OCI-LY1 (cell line): ENCODE measurements at regions not wholly inside any gene's neighbourhood (a gene's known extent, or its start where the extent isn't known, plus 50 kb on each side); places are given as distances from the start of the nearest gene placed in this dataset.

Experiments
- EZH2 ChIP-seq: fragments of 200-600 bp; sonication (generic), shearing (Covaris generic); IDR thresholded peaks from 2 replicates; pipeline ENCODE4 v1.8.0; 2017; ENCODE audit warnings: borderline replicate concordance, mixed run types, mild to moderate bottlenecking, antibody characterized with exemption, low read length, moderate library complexity, mixed read lengths
- TF ChIP-seq, protein P1 (sequence below): fragments of 200-600 bp; sonication (generic), shearing (Covaris generic); IDR thresholded peaks from 2 replicates; pipeline ENCODE4 v1.5.1; 2017; ENCODE audit warnings: mild to moderate bottlenecking, antibody characterized with exemption, low read length, moderate library complexity, mixed read lengths

DNA sequence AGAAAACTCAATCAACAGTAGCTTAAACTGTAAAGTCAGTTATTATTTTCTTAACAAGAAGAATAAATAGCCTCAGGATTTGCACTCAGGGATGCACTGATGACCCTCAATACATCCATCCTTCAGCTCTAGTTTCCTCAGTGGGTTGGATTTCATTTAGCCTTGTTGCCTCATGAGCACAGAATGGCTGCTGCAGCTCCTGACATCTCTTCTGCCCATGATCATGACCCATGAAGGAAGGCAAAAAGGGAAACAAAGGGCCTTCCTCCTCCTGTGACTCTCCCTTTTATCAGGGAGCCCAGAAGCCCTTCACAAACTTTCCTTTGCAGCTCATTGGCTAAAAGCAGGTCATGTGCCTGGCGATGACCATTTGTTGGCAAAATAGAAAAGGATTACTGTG, 51.2 kb upstream of the KCNG1 start:
- TF ChIP-seq, protein P1, sequence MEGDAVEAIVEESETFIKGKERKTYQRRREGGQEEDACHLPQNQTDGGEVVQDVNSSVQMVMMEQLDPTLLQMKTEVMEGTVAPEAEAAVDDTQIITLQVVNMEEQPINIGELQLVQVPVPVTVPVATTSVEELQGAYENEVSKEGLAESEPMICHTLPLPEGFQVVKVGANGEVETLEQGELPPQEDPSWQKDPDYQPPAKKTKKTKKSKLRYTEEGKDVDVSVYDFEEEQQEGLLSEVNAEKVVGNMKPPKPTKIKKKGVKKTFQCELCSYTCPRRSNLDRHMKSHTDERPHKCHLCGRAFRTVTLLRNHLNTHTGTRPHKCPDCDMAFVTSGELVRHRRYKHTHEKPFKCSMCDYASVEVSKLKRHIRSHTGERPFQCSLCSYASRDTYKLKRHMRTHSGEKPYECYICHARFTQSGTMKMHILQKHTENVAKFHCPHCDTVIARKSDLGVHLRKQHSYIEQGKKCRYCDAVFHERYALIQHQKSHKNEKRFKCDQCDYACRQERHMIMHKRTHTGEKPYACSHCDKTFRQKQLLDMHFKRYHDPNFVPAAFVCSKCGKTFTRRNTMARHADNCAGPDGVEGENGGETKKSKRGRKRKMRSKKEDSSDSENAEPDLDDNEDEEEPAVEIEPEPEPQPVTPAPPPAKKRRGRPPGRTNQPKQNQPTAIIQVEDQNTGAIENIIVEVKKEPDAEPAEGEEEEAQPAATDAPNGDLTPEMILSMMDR: no peak
- no peak for TF ChIP-seq EZH2
